Loucy (cell line): ENCODE measurements at regions not wholly inside any gene's neighbourhood (a gene's known extent, or its start where the extent isn't known, plus 50 kb on each side); places are given as distances from the start of the nearest gene placed in this dataset.

ENCODE experiments used
- H2AFZ ChIP-seq: fragments of 200-600 bp; sonication (generic); 2 replicates; pipeline ENCODE4 v1.6.0; 2016; ENCODE audit warnings: antibody characterized with exemption, mild to moderate bottlenecking, low read length, moderate library complexity
- H3F3A ChIP-seq: fragments of 200-600 bp; 2 replicates; pipeline ENCODE4 v1.6.0; 2016; ENCODE audit warnings: antibody characterized with exemption, low read depth, mild to moderate bottlenecking
- H3K27me3 ChIP-seq: fragments of 200-600 bp; sonication (generic); 2 replicates; pipeline ENCODE4 v1.6.1; 2014; ENCODE audit warnings: low read length, mild to moderate bottlenecking; ENCODE audit not compliant: insufficient read depth, poor library complexity, severe bottlenecking
- H3K36me3 ChIP-seq: fragments of 200-600 bp; sonication (generic); 2 replicates; pipeline ENCODE4 v1.6.1; 2016; ENCODE audit warnings: low read length; ENCODE audit not compliant: insufficient read depth
- H3K4me1 ChIP-seq: fragments of 200-600 bp; sonication (generic); 2 replicates; pipeline ENCODE4 v1.5.1; 2014; ENCODE audit warnings: low read length, mild to moderate bottlenecking; ENCODE audit not compliant: insufficient read depth, poor library complexity, severe bottlenecking
- H3K4me2 ChIP-seq: fragments of 200-600 bp; sonication (generic); 2 replicates; pipeline ENCODE4 v1.6.0; 2014; ENCODE audit warnings: antibody characterized with exemption, low read length, low read depth, mild to moderate bottlenecking; ENCODE audit not compliant: poor library complexity, severe bottlenecking
- H3K4me3 ChIP-seq: fragments of 200-600 bp; sonication (generic); 2 replicates; pipeline ENCODE4 v1.5.1; 2014; ENCODE audit warnings: low read length, mild to moderate bottlenecking, mixed read lengths; ENCODE audit not compliant: poor library complexity, severe bottlenecking
- H3K79me2 ChIP-seq: fragments of 200-600 bp; sonication (generic); 2 replicates; pipeline ENCODE4 v1.6.1; 2014; ENCODE audit warnings: low read length; ENCODE audit not compliant: insufficient read depth
- H3K9ac ChIP-seq: fragments of 200-600 bp; sonication (generic); 2 replicates; pipeline ENCODE4 v1.6.0; 2014; ENCODE audit warnings: mild to moderate bottlenecking, low read depth, low read length, moderate library complexity; ENCODE audit not compliant: poor library complexity, severe bottlenecking
- H3K9me2 ChIP-seq: fragments of 200-600 bp; sonication (generic); replicated peaks from 2 replicates; pipeline ENCODE4 v1.6.1; 2016; ENCODE audit warnings: low read depth, low read length, mixed read lengths
- H3K9me3 ChIP-seq: fragments of 200-600 bp; sonication (generic); 2 replicates; pipeline ENCODE4 v1.6.1; 2014; ENCODE audit warnings: mild to moderate bottlenecking, antibody characterized with exemption, low read length, low read depth; ENCODE audit not compliant: insufficient read depth
- H4K20me1 ChIP-seq: fragments of 200-600 bp; sonication (generic); 2 replicates; pipeline ENCODE4 v1.6.0; 2014; ENCODE audit warnings: antibody characterized with exemption, low read length, mild to moderate bottlenecking; ENCODE audit not compliant: insufficient read depth, poor library complexity, severe bottlenecking
- CTCF ChIP-seq: fragments of 200-600 bp; sonication (generic); conservative IDR thresholded peaks from 2 replicates; pipeline ENCODE4 v1.5.1; 2014; ENCODE audit warnings: mild to moderate bottlenecking, antibody characterized with exemption, low read length
- EZH2phosphoT487 ChIP-seq: fragments of 200-600 bp; IDR thresholded peaks from 2 replicates; pipeline ENCODE4 v1.6.1; 2018; ENCODE audit warnings: antibody characterized with exemption, mild to moderate bottlenecking, moderate library complexity, borderline replicate concordance

GRCh38 chr18:52222211-52222610 is 117.8 kb upstream of the DCC start:
- Histone ChIP-seq H4K20me1 (no peaks in the 10 kb centered on the region), H3K4me3 (no peak overlapping the region), H3K9ac (no peak overlapping the region), H3K4me1 (no peaks in the 10 kb centered on the region), H3K9me2 (no peaks in the 10 kb centered on the region), H3K9me3 (no peaks in the 10 kb centered on the region; the same call in 1 of the 2 replicates), H3K4me2 (no peak overlapping the region), H3K79me2 (no peaks in the 10 kb centered on the region), H3F3A (no peaks in the 10 kb centered on the region), H2AFZ (no peak overlapping the region), H3K27me3 (no peaks in the 10 kb centered on the region), H3K36me3 (no peaks in the 10 kb centered on the region)
- TF ChIP-seq CTCF: no peak
- TF ChIP-seq EZH2phosphoT487: no peak

GRCh38 chr18:52227536-52227935 is 112.5 kb upstream of the DCC start:
- no peaks in the 10 kb centered on the region for H3K9me3 ChIP-seq
- no peak overlapping the region for H3K4me3 ChIP-seq
- no peaks in the 10 kb centered on the region for H3K36me3 ChIP-seq
- H3K27me3 ChIP-seq: no peaks in the 10 kb centered on the region
- H3K9me2 ChIP-seq: no peaks in the 10 kb centered on the region
- no peaks in the 10 kb centered on the region for H3K79me2 ChIP-seq
- H4K20me1 ChIP-seq: no peaks in the 10 kb centered on the region
- H3K4me2 ChIP-seq: no peak overlapping the region
- H3K4me1 ChIP-seq: no peaks in the 10 kb centered on the region
- no peaks in the 10 kb centered on the region for H3F3A ChIP-seq
- TF ChIP-seq EZH2phosphoT487 (no peak), CTCF (no peak)
- no peak overlapping the region for H3K9ac ChIP-seq
- H2AFZ ChIP-seq: no peak overlapping the region

GRCh38 chr18:52228166-52228565 is 111.8 kb upstream of the DCC start:
- Histone ChIP-seq H3F3A (no peaks in the 10 kb centered on the region), H3K9me2 (no peaks in the 10 kb centered on the region), H3K4me3 (no peak overlapping the region), H2AFZ (no peak overlapping the region), H3K4me1 (no peaks in the 10 kb centered on the region), H3K36me3 (no peaks in the 10 kb centered on the region), H3K9me3 (no peaks in the 10 kb centered on the region), H3K9ac (no peak overlapping the region), H3K4me2 (no peak overlapping the region), H4K20me1 (no peaks in the 10 kb centered on the region), H3K79me2 (no peaks in the 10 kb centered on the region), H3K27me3 (no peaks in the 10 kb centered on the region)
- TF ChIP-seq CTCF: no peak
- TF ChIP-seq EZH2phosphoT487: no peak
